NCI-H774 (cell line): ENCODE measurements at regions not wholly inside any gene's neighbourhood (a gene's known extent, or its start where the extent isn't known, plus 50 kb on each side); places are given as distances from the start of the nearest gene placed in this dataset.
"Not testable (repeated sequence)": the region's sequence is repeated elsewhere in the genome, so short reads cannot be mapped to it uniquely, and the experiment has no call there.

ENCODE experiments used
- DNase-seq: peaks from one replicate; lab custom pipeline; 2025; lab: John Stamatoyannopoulos, UW

GRCh38 chr20:7790189-7790588 lies 150.1 kb downstream of the HAO1 start:
- no peak for DNase-seq

- no peak for DNase-seq
These were observed 147.9 kb downstream of the HAO1 start for GRCh38 chr20:7792150-7792869.

GRCh38 chr20:7798176-7798575 lies 142.1 kb downstream of the HAO1 start:
- DNase-seq, result no peak

- DNase-seq, result no peak
These were observed 140.4 kb downstream of the HAO1 start for GRCh38 chr20:7799862-7800261.

DNA sequence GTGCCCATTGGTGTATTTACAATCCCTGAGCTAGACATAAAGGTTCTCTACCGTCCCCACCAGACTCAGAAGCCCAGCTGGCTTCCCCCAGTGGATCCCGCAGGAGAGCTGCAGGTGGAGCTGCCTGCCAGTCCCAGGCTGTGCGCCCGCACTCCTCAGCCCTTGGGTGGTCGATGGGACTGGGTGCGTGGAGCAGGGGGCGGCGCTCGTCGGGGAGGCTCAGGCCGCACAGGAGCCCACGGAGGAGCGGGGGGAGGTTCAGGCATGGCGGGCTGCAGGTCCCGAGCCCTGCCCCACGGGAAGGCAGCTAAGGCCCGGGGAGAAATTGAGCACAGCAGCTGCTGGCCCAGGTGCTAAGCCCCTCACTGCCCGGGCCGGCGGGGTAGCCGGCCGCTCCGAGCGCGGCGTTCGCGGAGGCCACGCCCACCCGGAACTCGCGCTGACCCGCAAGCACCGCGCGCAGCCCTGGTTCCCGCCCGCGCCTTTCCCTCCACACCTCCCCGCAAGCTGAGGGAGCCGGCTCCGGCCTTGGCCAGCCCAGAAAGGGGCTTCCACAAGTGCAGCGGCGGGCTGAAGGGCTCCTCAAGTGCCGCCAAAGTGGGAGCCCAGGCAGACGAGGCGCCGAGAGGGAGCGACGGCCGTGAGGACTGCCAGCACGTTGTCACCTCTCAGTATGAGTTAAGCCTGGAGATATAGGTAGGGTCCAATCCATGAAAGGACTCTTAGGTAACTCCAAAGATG lies 136.7 kb downstream of the HAO1 start:
- DNase-seq, result not testable (repeated sequence)

- DNase-seq, result no peak
These were observed 133.4 kb downstream of the HAO1 start for GRCh38 chr20:7806831-7807230.

GRCh38 chr20:7817286-7817685 lies 123.0 kb downstream of the HAO1 start:
- no peak for DNase-seq

DNA sequence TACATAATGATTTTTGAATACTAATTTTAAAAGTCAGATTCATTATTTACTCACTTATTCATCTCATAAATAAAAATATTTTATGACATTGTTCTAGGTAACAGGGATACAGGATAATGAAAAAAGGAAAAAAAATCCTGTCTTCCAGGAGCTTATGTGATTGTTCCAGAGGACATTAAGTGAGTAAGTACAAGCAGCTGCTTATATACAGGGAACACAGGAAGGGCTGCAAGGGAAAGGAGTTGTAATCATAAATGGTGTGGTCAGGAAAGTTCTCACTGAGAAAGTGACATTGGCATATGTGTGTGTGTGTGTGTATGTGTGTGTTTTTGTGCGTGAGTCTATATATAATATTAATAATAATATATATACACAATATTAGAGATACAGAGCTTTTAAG lies 121.8 kb downstream of the HAO1 start:
- DNase-seq, result no peak

GRCh38 chr20:7820897-7821296 lies 119.4 kb downstream of the HAO1 start:
- DNase-seq, result no peak

- no peak for DNase-seq
These were observed 117.5 kb downstream of the HAO1 start for GRCh38 chr20:7822772-7823171.

GRCh38 chr20:7828437-7828836 lies 111.8 kb downstream of the HAO1 start:
- no peak for DNase-seq

DNA sequence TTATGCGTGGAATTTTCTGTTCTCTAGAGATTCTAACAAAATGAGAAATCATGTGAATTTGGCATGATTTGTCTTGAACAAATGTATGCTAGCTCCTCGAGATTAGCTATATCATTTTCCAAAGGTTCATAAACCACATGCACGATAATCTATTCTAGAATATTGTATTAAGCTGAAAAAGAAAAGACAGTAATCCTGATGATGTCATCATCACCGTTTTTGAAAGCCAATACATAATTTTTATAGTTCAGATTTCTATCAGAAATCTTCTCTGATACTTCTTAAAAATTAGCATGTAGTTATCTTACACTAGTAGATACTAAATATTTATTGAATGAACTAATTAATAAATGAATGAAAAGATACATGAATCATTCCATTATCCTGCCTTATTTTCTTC lies 111.2 kb downstream of the HAO1 start:
- no peak for DNase-seq

- DNase-seq, result no peak
These were observed 110.5 kb downstream of the HAO1 start for GRCh38 chr20:7829776-7830175.
